Activated B cell treated with CpG ODN at 0.5 μM for 24 hours (primary cell): ENCODE measurements at regions not wholly inside any gene's neighbourhood (a gene's known extent, or its start where the extent isn't known, plus 50 kb on each side); places are given as distances from the start of the nearest gene placed in this dataset.

Experiments
- ATAC-seq: fragments of 200-7000 bp; cut with Tn5 transposase; one replicate; pipeline ENCODE4 v1.10.0; 2021; ENCODE audit warnings: low read depth, mild to moderate bottlenecking, moderate library complexity
- CTCF ChIA-PET: fragments of 350-600 bp; sonication (Branson Sonifier 250); formaldehyde crosslinking; loops from one replicate; lab custom pipeline; 2021; ENCODE audit warnings: antibody characterized with exemption; lab: Charles Lee
- POLR2A ChIA-PET: fragments of 350-600 bp; sonication (Branson Sonifier 250); formaldehyde crosslinking; loops from one replicate; lab custom pipeline; 2021; ENCODE audit warnings: antibody characterized with exemption; lab: Charles Lee
- DNase-seq: peaks from one replicate; pipeline ENCODE4 v3.0.0; 2022
- H3K27ac Mint-ChIP-seq: one replicate; pipeline ENCODE4 v1.8.0; 2020; ENCODE audit warnings: mixed read lengths
- H3K27me3 Mint-ChIP-seq: one replicate; pipeline ENCODE4 v1.8.0; 2021; ENCODE audit warnings: mixed read lengths
- H3K36me3 Mint-ChIP-seq: one replicate; pipeline ENCODE4 v1.8.0; 2021; ENCODE audit warnings: low read depth, mixed read lengths
- H3K4me1 Mint-ChIP-seq: one replicate; pipeline ENCODE4 v1.8.0; 2021; ENCODE audit warnings: mixed read lengths
- H3K4me3 Mint-ChIP-seq: one replicate; pipeline ENCODE4 v1.8.0; 2020; ENCODE audit warnings: mild to moderate bottlenecking, mixed read lengths
- H3K9me3 Mint-ChIP-seq: one replicate; pipeline ENCODE4 v1.8.0; 2020; ENCODE audit warnings: mixed read lengths
- intact Hi-C: fragments of 100-400 bp; cut with micrococcal nuclease; formaldehyde crosslinking; loops from one replicate; pipeline ENCODE4 v1.15.1; 2024
- TF ChIP-seq, protein P1 (sequence below): fragments of 200-600 bp; IDR thresholded peaks from one replicate; pipeline ENCODE4 v1.8.0; 2022; ENCODE audit warnings: antibody characterized with exemption, mild to moderate bottlenecking

DNA sequence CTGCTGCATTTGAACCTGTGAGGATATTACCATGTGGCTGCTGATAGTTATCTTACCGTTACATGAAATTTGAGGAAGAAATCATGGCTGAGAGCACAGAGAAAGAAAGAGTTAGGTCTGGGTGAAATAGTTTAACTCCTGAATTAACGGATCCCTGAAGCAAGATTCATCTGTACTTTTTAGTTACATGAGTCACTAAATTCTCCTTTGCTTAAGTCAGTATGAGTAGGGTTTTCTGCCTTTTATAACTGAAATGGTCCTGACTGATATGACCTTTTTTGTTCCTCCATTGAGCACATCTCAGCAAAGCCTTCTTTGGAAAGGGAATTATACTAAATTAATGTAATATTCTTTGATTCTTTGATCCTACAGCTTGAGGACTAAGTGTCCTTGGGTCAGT, 333.3 kb upstream of the ZFP64 start:
- TF ChIP-seq, protein P1, sequence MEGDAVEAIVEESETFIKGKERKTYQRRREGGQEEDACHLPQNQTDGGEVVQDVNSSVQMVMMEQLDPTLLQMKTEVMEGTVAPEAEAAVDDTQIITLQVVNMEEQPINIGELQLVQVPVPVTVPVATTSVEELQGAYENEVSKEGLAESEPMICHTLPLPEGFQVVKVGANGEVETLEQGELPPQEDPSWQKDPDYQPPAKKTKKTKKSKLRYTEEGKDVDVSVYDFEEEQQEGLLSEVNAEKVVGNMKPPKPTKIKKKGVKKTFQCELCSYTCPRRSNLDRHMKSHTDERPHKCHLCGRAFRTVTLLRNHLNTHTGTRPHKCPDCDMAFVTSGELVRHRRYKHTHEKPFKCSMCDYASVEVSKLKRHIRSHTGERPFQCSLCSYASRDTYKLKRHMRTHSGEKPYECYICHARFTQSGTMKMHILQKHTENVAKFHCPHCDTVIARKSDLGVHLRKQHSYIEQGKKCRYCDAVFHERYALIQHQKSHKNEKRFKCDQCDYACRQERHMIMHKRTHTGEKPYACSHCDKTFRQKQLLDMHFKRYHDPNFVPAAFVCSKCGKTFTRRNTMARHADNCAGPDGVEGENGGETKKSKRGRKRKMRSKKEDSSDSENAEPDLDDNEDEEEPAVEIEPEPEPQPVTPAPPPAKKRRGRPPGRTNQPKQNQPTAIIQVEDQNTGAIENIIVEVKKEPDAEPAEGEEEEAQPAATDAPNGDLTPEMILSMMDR, result no peak
- DNase-seq (no peak), ATAC-seq (no peak)
- no peaks in the 10 kb centered on the region for H3K4me1 Mint-ChIP-seq
- no peaks in the 10 kb centered on the region for H3K36me3 Mint-ChIP-seq
- no peak overlapping the region for H3K27ac Mint-ChIP-seq
- H3K9me3 Mint-ChIP-seq, result peaks cover 3% of the 10 kb centered on the region
- H3K4me3 Mint-ChIP-seq, result no peak overlapping the region
- ChIA-PET POLR2A (no interaction called here), CTCF (no interaction called here)
- no peaks in the 10 kb centered on the region for H3K27me3 Mint-ChIP-seq
- intact Hi-C loops, result no loop called here

DNA sequence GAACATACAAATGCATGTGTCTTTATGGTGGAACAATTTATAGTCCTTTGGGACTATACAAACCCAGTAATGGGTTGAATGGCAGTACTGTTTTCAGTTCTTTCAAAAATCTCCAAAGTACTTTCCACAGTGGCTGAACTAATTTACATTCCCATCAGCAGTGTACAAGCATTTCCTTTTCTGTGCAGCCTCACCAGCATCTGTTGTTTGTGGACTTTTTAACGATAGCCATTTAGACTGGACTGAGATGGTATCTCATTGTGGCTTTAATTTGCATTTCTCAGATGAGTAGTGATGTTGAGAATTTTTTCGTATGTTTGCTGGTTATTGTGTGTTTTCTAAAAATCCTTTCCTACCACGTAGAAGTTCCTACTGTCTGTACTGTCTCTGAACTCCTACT, 327.2 kb upstream of the ZFP64 start:
- intact Hi-C loops, result no loop called here
- no peak overlapping the region for H3K27ac Mint-ChIP-seq

DNA sequence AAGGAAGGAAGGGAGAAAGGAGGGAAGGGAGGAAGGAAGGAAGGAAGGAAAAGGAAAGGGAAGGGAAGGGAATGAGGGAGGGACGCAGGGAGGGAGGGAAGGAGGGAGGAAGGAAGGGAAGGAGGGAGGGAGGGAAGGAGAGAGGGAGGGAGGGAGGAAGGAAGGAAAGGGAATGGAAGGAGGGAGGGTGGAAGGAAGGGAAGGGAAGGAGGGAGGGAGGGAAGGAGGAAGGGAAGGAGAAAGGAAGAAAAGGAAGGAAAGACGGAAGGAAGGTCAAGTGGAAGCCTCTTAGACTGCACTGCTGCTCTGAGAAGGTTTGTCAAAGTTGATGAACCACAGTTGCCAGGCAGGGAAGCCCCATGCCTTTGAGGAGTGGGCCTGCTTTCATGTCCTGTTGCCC, 324.3 kb upstream of the ZFP64 start:
- TF ChIP-seq, protein P1, result no peak
- Mint-ChIP-seq H3K4me3 (no peak overlapping the region), H3K4me1 (no peaks in the 10 kb centered on the region), H3K9me3 (no peaks in the 10 kb centered on the region), H3K36me3 (no peaks in the 10 kb centered on the region), H3K27me3 (no peaks in the 10 kb centered on the region), H3K27ac (no peak overlapping the region)
- intact Hi-C loops, result no loop called here
- ChIA-PET CTCF (no interaction called here), POLR2A (no interaction called here)
- ATAC-seq (no peak), DNase-seq (no peak)

More for the DNA sequence above, 327.2 kb upstream of the ZFP64 start:
- ChIA-PET POLR2A (no interaction called here), CTCF (no interaction called here)
- Mint-ChIP-seq H3K4me1 (no peaks in the 10 kb centered on the region), H3K27me3 (no peaks in the 10 kb centered on the region), H3K9me3 (peaks cover 3% of the 10 kb centered on the region), H3K36me3 (no peaks in the 10 kb centered on the region), H3K4me3 (no peak overlapping the region)
- TF ChIP-seq, protein P1, result no peak
- ATAC-seq (no peak), DNase-seq (no peak)

DNA sequence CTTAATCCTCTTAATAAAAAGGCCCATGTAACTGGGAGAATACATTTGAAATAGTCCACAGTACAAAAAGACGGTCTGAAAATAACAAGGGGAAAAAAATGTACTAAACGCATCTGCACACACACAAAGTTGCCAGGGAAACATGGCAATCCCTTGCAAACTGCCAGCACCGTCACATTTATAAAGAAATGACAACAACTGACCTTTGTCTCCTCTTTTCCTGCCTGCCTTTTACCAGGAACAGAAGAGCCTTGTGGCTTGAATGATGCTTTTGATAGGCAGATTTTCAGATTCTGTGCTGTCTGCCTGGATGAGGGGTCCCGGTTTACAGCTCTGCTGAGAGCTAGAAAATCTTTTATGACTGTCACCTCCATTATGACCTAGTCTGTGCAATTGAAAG, 308.6 kb upstream of the ZFP64 start:
- ChIA-PET POLR2A (no interaction called here), CTCF (no interaction called here)
- DNase-seq, result no peak
- intact Hi-C loops, result no loop called here
- Mint-ChIP-seq H3K27ac (no peak overlapping the region), H3K36me3 (no peaks in the 10 kb centered on the region), H3K4me3 (no peak overlapping the region), H3K27me3 (peaks cover 2% of the 10 kb centered on the region), H3K9me3 (peaks cover 6% of the 10 kb centered on the region), H3K4me1 (no peaks in the 10 kb centered on the region)
- TF ChIP-seq, protein P1, result no peak
- no peak for ATAC-seq

DNA sequence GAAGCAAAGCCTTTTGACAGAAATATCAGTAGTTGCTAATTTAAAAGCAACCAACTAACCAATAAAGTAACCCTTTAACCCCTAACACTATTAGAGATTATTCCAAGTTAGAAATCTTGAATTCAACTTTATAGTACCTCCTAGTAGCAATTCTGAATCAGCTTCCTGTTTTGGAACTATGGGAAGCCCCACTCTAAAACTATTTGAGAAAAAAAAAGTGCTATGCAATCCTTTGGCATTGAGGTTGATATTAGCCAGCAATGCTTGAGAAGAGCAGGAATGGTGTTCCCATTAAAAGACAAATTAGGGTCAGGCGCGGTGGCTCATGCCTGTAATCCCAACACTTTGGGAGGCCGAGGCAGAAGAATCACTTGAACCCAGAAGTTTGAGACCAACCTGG, 306.2 kb upstream of the ZFP64 start:
- POLR2A ChIA-PET, result interaction anchor here (0.6 kb wide), 1 partner anchor 1064 kb away, joined by 3 read pairs; no protein-coding TSS in a partner anchor
- intact Hi-C loops, result no loop called here
- no peak for ATAC-seq
- no peak for DNase-seq
- Mint-ChIP-seq H3K4me1 (no peaks in the 10 kb centered on the region), H3K36me3 (no peaks in the 10 kb centered on the region), H3K27ac (no peak overlapping the region), H3K9me3 (no peaks in the 10 kb centered on the region), H3K4me3 (no peak overlapping the region), H3K27me3 (peaks cover 13% of the 10 kb centered on the region)
- CTCF ChIA-PET, result no interaction called here
- TF ChIP-seq, protein P1, result no peak
